Stimulated activated CD8-positive, alpha-beta memory T cell treated with anti-CD3 and anti-CD28 coated beads, Interleukin-7, amount 100 ng/mL, for 48 hours (primary cell): ENCODE measurements at regions not wholly inside any gene's neighbourhood (a gene's known extent, or its start where the extent isn't known, plus 50 kb on each side); places are given as distances from the start of the nearest gene placed in this dataset.
"Not testable (repeated sequence)": the region's sequence is repeated elsewhere in the genome, so short reads cannot be mapped to it uniquely, and the experiment has no call there.

Experiments
- DNase-seq, 2 donors: peaks; one replicate each; pipeline ENCODE4 v3.0.0-alpha.2; 2020; ENCODE audit warnings: low read depth in 1 of 2; ENCODE audit errors: extremely low read depth in 1 of 2

- no peak for DNase-seq
Observed at GRCh38 chr16:86224126-86224525, 286.2 kb upstream of the FOXF1 start.

GRCh38 chr16:86224629-86225028, 285.7 kb upstream of the FOXF1 start:
- DNase-seq: no peak

- DNase-seq: no peak
Observed at GRCh38 chr16:86225905-86226371, 284.4 kb upstream of the FOXF1 start.

- no peak for DNase-seq
Observed at GRCh38 chr16:86227041-86227440, 283.3 kb upstream of the FOXF1 start.

- DNase-seq: no peak
Observed at GRCh38 chr16:86227801-86228200, 282.5 kb upstream of the FOXF1 start.

- DNase-seq: no peak
Observed at GRCh38 chr16:86228713-86229112, 281.6 kb upstream of the FOXF1 start.

GRCh38 chr16:86229283-86229682, 281.0 kb upstream of the FOXF1 start:
- DNase-seq: no peak

- DNase-seq: no peak
Observed at GRCh38 chr16:86229866-86230656, 280.3 kb upstream of the FOXF1 start.

GRCh38 chr16:86231321-86231995, 278.9 kb upstream of the FOXF1 start:
- no peak for DNase-seq

- DNase-seq: no peak
Observed at GRCh38 chr16:86231996-86232350, 278.4 kb upstream of the FOXF1 start.

- no peak for DNase-seq
Observed at GRCh38 chr16:86232496-86232895, 277.8 kb upstream of the FOXF1 start.

- not testable (repeated sequence) for DNase-seq
Observed at GRCh38 chr16:86233506-86233905, 276.8 kb upstream of the FOXF1 start.

- no peak for DNase-seq
Observed at GRCh38 chr16:86239381-86239780, 270.9 kb upstream of the FOXF1 start.

- DNase-seq: no peak
Observed at GRCh38 chr16:86240716-86241363, 269.5 kb upstream of the FOXF1 start.

- DNase-seq: no peak
Observed at GRCh38 chr16:86241681-86242080, 268.6 kb upstream of the FOXF1 start.

- no peak for DNase-seq
Observed at GRCh38 chr16:86242244-86243122, 267.8 kb upstream of the FOXF1 start.

GRCh38 chr16:86243123-86243473, 267.2 kb upstream of the FOXF1 start:
- DNase-seq: no peak

- no peak for DNase-seq
Observed at GRCh38 chr16:86243571-86244154, 266.7 kb upstream of the FOXF1 start.

GRCh38 chr16:86244158-86244557, 266.2 kb upstream of the FOXF1 start:
- DNase-seq: no peak

GRCh38 chr16:86244936-86245335, 265.4 kb upstream of the FOXF1 start:
- DNase-seq: no peak

GRCh38 chr16:86245351-86245750, 265.0 kb upstream of the FOXF1 start:
- DNase-seq: no peak
